ENCODE measurements at regions not wholly inside any gene's neighbourhood (a gene's known extent, or its start where the extent isn't known, plus 50 kb on each side); places are given as distances from the start of the nearest gene placed in this dataset.

DNA sequence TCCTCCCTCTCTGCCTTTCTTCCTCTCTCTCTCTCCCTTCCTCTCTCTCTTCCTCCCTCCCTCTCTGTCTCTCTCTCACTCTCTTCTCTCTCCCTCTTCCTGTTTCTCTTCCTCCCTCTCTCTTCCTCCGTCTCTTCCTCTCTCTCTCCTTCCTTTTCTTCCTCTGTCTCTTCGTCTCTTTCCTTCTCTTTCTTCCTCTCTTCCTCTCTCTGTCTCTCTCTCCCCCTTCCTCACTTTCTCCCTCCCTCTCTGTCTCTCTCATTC lies 295.3 kb downstream of the ASMT start:
- Histone ChIP-seq H3K27me3 (ENCODE audit: control insufficient read depth, insufficient read depth, low read length) (no peaks in the 10 kb centered on the region), H3K4me1 (no peaks in the 10 kb centered on the region), H3K9ac (no peak overlapping the region), H3K4me3 (ENCODE audit: low read depth, low read length) (no peak overlapping the region), H3K79me2 (no peaks in the 10 kb centered on the region), H3K36me3 (ENCODE audit: control insufficient read depth, insufficient read depth, low read length) (no peaks in the 10 kb centered on the region), H3K4me2 (ENCODE audit: low read length) (no peak overlapping the region), H2AFZ (no peak overlapping the region), H3K9me3 (ENCODE audit: control insufficient read depth, low read length) (no peaks in the 10 kb centered on the region), H3K27ac (no peak overlapping the region)
- TF ChIP-seq CTCF (IDR thresholded peaks at IDR 0.05), result no peak

GRCh38 chrX:1911401-1912128 lies 296.7 kb downstream of the ASMT start:
- no peak for TF ChIP-seq CTCF (IDR thresholded peaks at IDR 0.05)
- H3K4me3 ChIP-seq (ENCODE audit: low read depth, low read length), result no peak overlapping the region
- H3K79me2 ChIP-seq, result no peaks in the 10 kb centered on the region
- no peaks in the 10 kb centered on the region for H3K27me3 ChIP-seq (ENCODE audit: control insufficient read depth, insufficient read depth, low read length)
- H3K36me3 ChIP-seq (ENCODE audit: control insufficient read depth, insufficient read depth, low read length), result no peaks in the 10 kb centered on the region
- no peak overlapping the region for H3K27ac ChIP-seq
- no peak overlapping the region for H3K4me2 ChIP-seq (ENCODE audit: low read length)
- no peaks in the 10 kb centered on the region for H3K4me1 ChIP-seq
- H3K9ac ChIP-seq, result no peak overlapping the region
- H2AFZ ChIP-seq, result no peak overlapping the region
- H3K9me3 ChIP-seq (ENCODE audit: control insufficient read depth, low read length), result no peaks in the 10 kb centered on the region

DNA sequence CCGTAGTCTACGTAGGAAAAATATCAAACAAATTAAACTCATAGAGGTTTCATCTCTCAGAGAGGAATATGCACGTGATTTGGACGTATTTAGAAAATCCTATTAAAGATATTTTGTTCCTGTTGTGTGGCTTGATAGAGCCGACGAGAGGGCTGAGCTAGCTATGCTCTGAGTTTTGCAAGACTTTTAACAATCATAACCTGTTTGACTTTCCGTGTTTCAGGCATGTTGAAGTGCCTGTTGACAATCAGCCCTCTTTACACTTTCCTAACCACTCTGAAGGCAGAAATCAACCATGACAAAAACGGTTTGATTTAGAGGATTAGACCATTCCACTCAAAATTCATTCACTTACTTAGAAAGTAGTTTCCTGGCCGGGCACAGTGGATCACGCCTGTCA lies 297.3 kb downstream of the ASMT start:
- no peaks in the 10 kb centered on the region for H3K4me1 ChIP-seq
- no peaks in the 10 kb centered on the region for H3K36me3 ChIP-seq (ENCODE audit: control insufficient read depth, insufficient read depth, low read length)
- H3K27ac ChIP-seq, result no peak overlapping the region
- no peak overlapping the region for H3K9ac ChIP-seq
- no peak overlapping the region for H2AFZ ChIP-seq
- no peaks in the 10 kb centered on the region for H3K9me3 ChIP-seq (ENCODE audit: control insufficient read depth, low read length)
- no peaks in the 10 kb centered on the region for H3K79me2 ChIP-seq
- no peak overlapping the region for H3K4me3 ChIP-seq (ENCODE audit: low read depth, low read length)
- no peaks in the 10 kb centered on the region for H3K27me3 ChIP-seq (ENCODE audit: control insufficient read depth, insufficient read depth, low read length)
- TF ChIP-seq CTCF (IDR thresholded peaks at IDR 0.05), result no peak
- no peak overlapping the region for H3K4me2 ChIP-seq (ENCODE audit: low read length)

- Histone ChIP-seq H3K4me1 (no peaks in the 10 kb centered on the region), H3K9ac (no peak overlapping the region), H3K27ac (no peak overlapping the region), H3K79me2 (no peaks in the 10 kb centered on the region), H3K9me3 (ENCODE audit: control insufficient read depth, low read length) (no peaks in the 10 kb centered on the region), H3K36me3 (ENCODE audit: control insufficient read depth, insufficient read depth, low read length) (no peaks in the 10 kb centered on the region), H3K27me3 (ENCODE audit: control insufficient read depth, insufficient read depth, low read length) (no peaks in the 10 kb centered on the region), H3K4me3 (ENCODE audit: low read depth, low read length) (no peak overlapping the region), H2AFZ (no peak overlapping the region), H3K4me2 (ENCODE audit: low read length) (no peak overlapping the region)
- TF ChIP-seq CTCF (IDR thresholded peaks at IDR 0.05), result no peak
These were observed 299.9 kb downstream of the ASMT start for GRCh38 chrX:1914606-1915365.

- no peak overlapping the region for H3K9ac ChIP-seq
- no peak for TF ChIP-seq CTCF (IDR thresholded peaks at IDR 0.05)
- no peaks in the 10 kb centered on the region for H3K9me3 ChIP-seq (ENCODE audit: control insufficient read depth, low read length)
- H3K4me3 ChIP-seq (ENCODE audit: low read depth, low read length), result no peak overlapping the region
- H3K4me2 ChIP-seq (ENCODE audit: low read length), result no peak overlapping the region
- no peak overlapping the region for H2AFZ ChIP-seq
- no peaks in the 10 kb centered on the region for H3K36me3 ChIP-seq (ENCODE audit: control insufficient read depth, insufficient read depth, low read length)
- H3K27ac ChIP-seq, result no peak overlapping the region
- H3K79me2 ChIP-seq, result no peaks in the 10 kb centered on the region
- no peaks in the 10 kb centered on the region for H3K27me3 ChIP-seq (ENCODE audit: control insufficient read depth, insufficient read depth, low read length)
- no peaks in the 10 kb centered on the region for H3K4me1 ChIP-seq
These were observed 303.9 kb downstream of the ASMT start for GRCh38 chrX:1918780-1919179.
